HepG2 (cell line): ENCODE measurements at regions not wholly inside any gene's neighbourhood (a gene's known extent, or its start where the extent isn't known, plus 50 kb on each side); places are given as distances from the start of the nearest gene placed in this dataset.

Experiments used
- ATAC-seq: fragments of 200-7000 bp; cut with Tn5 transposase; 3 replicates; pipeline ENCODE4 v1.9.1; 2020; ENCODE audit warnings: mild to moderate bottlenecking, moderate library complexity
- BruUV-seq: library from RNA; stranded (reverse); fragments of 400-500 nt; replicated peaks from 2 replicates; lab custom pipeline; 2021; lab: Mats Ljungman, UMichigan
- CTCF ChIA-PET: fragments of 300-600 bp; formaldehyde crosslinking; extraction: SDS; loops from one replicate; lab custom pipeline; 2021; ENCODE audit warnings: low total read pairs, inconsistent platforms, low intra/inter-chr PET ratio; lab: Yijun Ruan, JAX
- POLR2A ChIA-PET: fragments of 350-600 bp; sonication (Branson Sonifier 250); formaldehyde crosslinking; loops from one replicate; lab custom pipeline; 2020; ENCODE audit warnings: antibody characterized with exemption, inconsistent platforms; lab: Yijun Ruan, JAX
- DNase-seq: peaks from one replicate; pipeline ENCODE4 v3.0.0-alpha.2; 2015; ENCODE audit warnings: low spot score
- FAIRE-seq: peaks from 3 replicates; lab custom pipeline; 2011; peaks lifted over from hg19 to GRCh38; lab: Jason Lieb, UNC
- H2AFZ ChIP-seq: one replicate; pipeline ENCODE4 v1.6.1; 2011; ENCODE audit warnings: low read length, inconsistent platforms
- H3K27ac ChIP-seq: fragments of 300-600 bp; 3 replicates; pipeline ENCODE4 v1.8.0; 2011; ENCODE audit warnings: mixed run types, mild to moderate bottlenecking, mixed read lengths, low read length, inconsistent platforms; ENCODE audit not compliant: insufficient read depth; ENCODE audit errors: extremely low read length
- H3K27me3 ChIP-seq, 2 experiments: fragments of 200-600 bp in 1 of 2; 2 replicates in 1 of 2; 3 replicates in 1 of 2; pipeline versions ENCODE4 v1.6.0 to v1.8.0; 2011; ENCODE audit warnings: low read length in 2 of 2, mild to moderate bottlenecking in 2 of 2, moderate library complexity in 2 of 2, inconsistent platforms in 1 of 2; ENCODE audit not compliant: insufficient read depth in 2 of 2, control insufficient read depth in 1 of 2
- H3K36me3 ChIP-seq, 2 experiments: fragments of 200-600 bp in 1 of 2; replicated peaks in 1 of 2; 2 replicates in 1 of 2; 3 replicates in 1 of 2; pipeline versions ENCODE4 v1.5.1 to v1.8.0; 2011; ENCODE audit warnings: low read length in 2 of 2, inconsistent platforms in 1 of 2; ENCODE audit not compliant: insufficient read depth in 2 of 2, control insufficient read depth in 1 of 2
- H3K4me1 ChIP-seq: 2 replicates; pipeline ENCODE4 v1.5.1; 2012; ENCODE audit warnings: low read length, inconsistent platforms; ENCODE audit not compliant: insufficient read depth
- H3K4me2 ChIP-seq: 2 replicates; pipeline ENCODE4 v1.6.0; 2011; ENCODE audit warnings: low read depth, low read length, inconsistent platforms
- H3K4me3 ChIP-seq, 3 experiments: fragments of 200-600 bp in 1 of 3; sonication (generic), shearing (Covaris generic) in 1 of 3; replicated peaks in 1 of 3; 2 replicates each; pipeline ENCODE4 v1.5.1; 2011 to 2016; ENCODE audit warnings: low read length in 3 of 3, inconsistent platforms in 2 of 3, low read depth in 2 of 3, mild to moderate bottlenecking in 2 of 3, control low read depth in 1 of 3, mixed read lengths in 1 of 3; ENCODE audit not compliant: insufficient read depth in 1 of 3
- H3K79me2 ChIP-seq: one replicate; pipeline ENCODE4 v1.6.1; 2011; ENCODE audit warnings: low read length, inconsistent platforms; ENCODE audit not compliant: insufficient read depth
- H3K9ac ChIP-seq: 2 replicates; pipeline ENCODE4 v1.6.0; 2011; ENCODE audit warnings: mild to moderate bottlenecking, low read depth, low read length, inconsistent platforms; ENCODE audit not compliant: insufficient read depth
- H3K9me3 ChIP-seq: 2 replicates; pipeline ENCODE4 v1.5.1; 2012; ENCODE audit warnings: mild to moderate bottlenecking, low read length
- H4K20me1 ChIP-seq: 2 replicates; pipeline ENCODE4 v1.6.0; 2011; ENCODE audit warnings: inconsistent platforms, mild to moderate bottlenecking, low read length, moderate library complexity; ENCODE audit not compliant: insufficient read depth
- ARNT ChIP-seq: fragments of 450-650 bp; IDR thresholded peaks from 2 replicates; pipeline ENCODE4 v1.6.1; 2017
- CBX5 ChIP-seq: sonication (generic); formaldehyde crosslinking; IDR thresholded peaks from 2 replicates; pipeline ENCODE4 v1.4.0; 2020; ENCODE audit warnings: missing genetic modification reagents, borderline replicate concordance
- ELF1 ChIP-seq: sonication (generic); formaldehyde crosslinking; IDR thresholded peaks from 2 replicates; pipeline ENCODE4 v1.4.0; 2020; ENCODE audit warnings: missing genetic modification reagents
- GPBP1L1 ChIP-seq: sonication (generic); formaldehyde crosslinking; IDR thresholded peaks from 2 replicates; pipeline ENCODE4 v1.5.0; 2020; ENCODE audit warnings: mild to moderate bottlenecking, missing genetic modification reagents
- IRF9 ChIP-seq: sonication (generic); formaldehyde crosslinking; IDR thresholded peaks from 2 replicates; pipeline ENCODE4 v1.8.0; 2022; ENCODE audit warnings: missing genetic modification reagents, mild to moderate bottlenecking, borderline replicate concordance
- KDM2A ChIP-seq: sonication (generic); formaldehyde crosslinking; IDR thresholded peaks from 2 replicates; pipeline ENCODE4 v1.4.0; 2020; ENCODE audit warnings: low read depth, missing genetic modification reagents, borderline replicate concordance
- MTERF4 ChIP-seq: sonication (generic); formaldehyde crosslinking; IDR thresholded peaks from 2 replicates; pipeline ENCODE4 v1.8.0; 2023; ENCODE audit warnings: mild to moderate bottlenecking, missing genetic modification reagents
- RNF219 ChIP-seq: sonication (generic); formaldehyde crosslinking; IDR thresholded peaks from 2 replicates; pipeline ENCODE4 v1.5.0; 2020; ENCODE audit warnings: mild to moderate bottlenecking, missing genetic modification reagents
- SRSF9 ChIP-seq: fragments of 200-400 bp; formaldehyde crosslinking; IDR thresholded peaks from 2 replicates; pipeline ENCODE4 v1.6.1; 2018; ENCODE audit warnings: borderline replicate concordance, mild to moderate bottlenecking, low read depth, low read length; ENCODE audit not compliant: insufficient read depth, poor library complexity, severe bottlenecking
- ZBTB46 ChIP-seq: sonication (generic); formaldehyde crosslinking; IDR thresholded peaks from 2 replicates; pipeline ENCODE4 v1.4.0; 2020; ENCODE audit warnings: mild to moderate bottlenecking, missing genetic modification reagents, borderline replicate concordance
- ZFP41 ChIP-seq: sonication (generic); formaldehyde crosslinking; IDR thresholded peaks from 2 replicates; pipeline ENCODE4 v1.4.0; 2020; ENCODE audit warnings: mild to moderate bottlenecking, missing genetic modification reagents, borderline replicate concordance
- ZNF781 ChIP-seq: sonication (generic); formaldehyde crosslinking; IDR thresholded peaks from 2 replicates; pipeline ENCODE4 v1.5.1; 2020; ENCODE audit warnings: borderline replicate concordance, mild to moderate bottlenecking, missing genetic modification reagents; ENCODE audit errors: not compliant biosample characterization
- WGBS: methylation state at CpG from one replicate; pipeline ENCODE4 v1.1.6; 2017; ENCODE audit warnings: low lambda C conversion rate; 5-methylcytosine and 5-hydroxymethylcytosine counted together
- in situ Hi-C: cut with HindIII; loops from 2 replicates; pipeline ENCODE4 v1.10.0; 2017; ENCODE audit warnings: low pct_unique_long_range_greater_than_20kb; ENCODE audit not compliant: extremely low pct_ligation_motif_present
- intact Hi-C: fragments of 100-400 bp; cut with micrococcal nuclease; formaldehyde crosslinking; loops from one replicate; pipeline ENCODE4 v1.10.0; 2022; ENCODE audit not compliant: unreplicated experiment

GRCh38 chr13:31528758-31529157 is 210.6 kb upstream of the RXFP2 start:
- Histone ChIP-seq H3K4me3 (no peak overlapping the region), H3K36me3 (no peaks in the 10 kb centered on the region), H3K9ac (no peak overlapping the region), H3K9me3 (no peaks in the 10 kb centered on the region), H2AFZ (no peak overlapping the region), H3K4me2 (no peak overlapping the region), H3K4me1 (no peaks in the 10 kb centered on the region), H3K27me3 (no peaks in the 10 kb centered on the region), H3K79me2 (no peaks in the 10 kb centered on the region), H3K27ac (no peak overlapping the region), H4K20me1 (no peaks in the 10 kb centered on the region)
- FAIRE-seq: no peak
- CTCF ChIA-PET: no interaction called here
- TF ChIP-seq GPBP1L1 (CRISPR knock-in tag) (no peak), ARNT (no peak), MTERF4 (CRISPR knock-in tag) (no peak), ZBTB46 (CRISPR knock-in tag) (no peak), ZFP41 (CRISPR knock-in tag) (no peak), ZNF781 (CRISPR knock-in tag) (no peak), CBX5 (CRISPR knock-in tag) (no peak), ELF1 (CRISPR knock-in tag) (no peak), RNF219 (CRISPR knock-in tag) (no peak), SRSF9 (no peak), KDM2A (CRISPR knock-in tag) (no peak), IRF9 (CRISPR knock-in tag) (no peak)
- in situ Hi-C loops: no loop called here
- POLR2A ChIA-PET: no interaction called here
- BruUV-seq: no TSS peak
- no peak for ATAC-seq
- no peak for DNase-seq
- intact Hi-C loops: no loop called here
- 0% methylated on average over 1 of the region's 1 CpG for WGBS
